Natural killer cell (primary cell): ENCODE measurements at regions not wholly inside any gene's neighbourhood (a gene's known extent, or its start where the extent isn't known, plus 50 kb on each side); places are given as distances from the start of the nearest gene placed in this dataset.

ENCODE experiments used
- ATAC-seq, 3 donors: fragments of 150-1000 bp in 2 of 3; fragments of 200-7000 bp in 1 of 3; cut with Tn5 transposase; 1 replicate in 1 of 3; 2 replicates in 2 of 3; pipeline ENCODE4 v1.10.0; 2021; ENCODE audit warnings: mild to moderate bottlenecking in 2 of 3, moderate library complexity in 2 of 3
- DNase-seq, 2 donors: peaks; one replicate each; pipeline versions ENCODE4 v3.0.0 to v3.0.0-alpha.2; 2013 to 2021; ENCODE audit warnings: mixed read lengths in 1 of 2
- H3K27ac ChIP-seq: one replicate; pipeline ENCODE4 v1.5.1; 2013; ENCODE audit warnings: mild to moderate bottlenecking, low read length
- H3K27me3 ChIP-seq: one replicate; pipeline ENCODE4 v1.6.1; 2013; ENCODE audit warnings: low read length; ENCODE audit not compliant: control insufficient read depth, insufficient read depth
- H3K36me3 ChIP-seq: one replicate; pipeline ENCODE4 v1.6.1; 2013; ENCODE audit warnings: low read length; ENCODE audit not compliant: control insufficient read depth, insufficient read depth
- H3K4me1 ChIP-seq: one replicate; pipeline ENCODE4 v1.6.1; 2013; ENCODE audit warnings: low read length; ENCODE audit not compliant: control insufficient read depth, insufficient read depth
- H3K4me3 ChIP-seq: one replicate; pipeline ENCODE4 v1.5.1; 2013; ENCODE audit warnings: low read length
- H3K9me3 ChIP-seq: one replicate; pipeline ENCODE4 v1.6.1; 2013; ENCODE audit warnings: low read length; ENCODE audit not compliant: control insufficient read depth, insufficient read depth
- H3K27ac Mint-ChIP-seq, 2 donors: one replicate each; pipeline ENCODE4 v1.8.0; 2022; ENCODE audit warnings: mild to moderate bottlenecking in 2 of 2, mixed read lengths in 2 of 2, moderate library complexity in 1 of 2
- H3K27me3 Mint-ChIP-seq, 2 donors: one replicate each; pipeline ENCODE4 v1.8.0; 2022; ENCODE audit warnings: low read depth in 2 of 2, mixed read lengths in 2 of 2
- H3K36me3 Mint-ChIP-seq: one replicate; pipeline ENCODE4 v1.8.0; 2022; ENCODE audit warnings: mixed read lengths
- H3K4me1 Mint-ChIP-seq, 2 donors: one replicate each; pipeline ENCODE4 v1.8.0; 2022; ENCODE audit warnings: mixed read lengths in 2 of 2
- H3K4me3 Mint-ChIP-seq: one replicate; pipeline ENCODE4 v1.8.0; 2022; ENCODE audit warnings: mild to moderate bottlenecking, moderate library complexity, mixed read lengths
- H3K9me3 Mint-ChIP-seq, 2 donors: one replicate each; pipeline ENCODE4 v1.8.0; 2022; ENCODE audit warnings: mixed read lengths in 2 of 2
- WGBS: methylation state at CpG from one replicate; pipeline ENCODE4 v1.1.7; 2013; ENCODE audit warnings: missing lambda C conversion rate; ENCODE audit not compliant: insufficient coverage; 5-methylcytosine and 5-hydroxymethylcytosine counted together
- intact Hi-C: fragments of 100-400 bp; cut with micrococcal nuclease; formaldehyde crosslinking; loops from one replicate; pipeline ENCODE4 v1.14.2; 2022
- TF ChIP-seq, protein P1 (sequence below): fragments of 200-600 bp; IDR thresholded peaks from one replicate; pipeline ENCODE4 v1.8.0; 2022; ENCODE audit warnings: antibody characterized with exemption

- no peak overlapping the region for H3K27ac Mint-ChIP-seq
- H3K27me3 ChIP-seq = no peaks in the 10 kb centered on the region
- H3K9me3 Mint-ChIP-seq = peaks cover 0 to 2% of the 10 kb centered on the region in 2 donors
- no peaks in the 10 kb centered on the region for H3K27me3 Mint-ChIP-seq
- H3K4me3 Mint-ChIP-seq = no peak overlapping the region
- H3K4me3 ChIP-seq = no peak overlapping the region
- DNase-seq (no peak), ATAC-seq (no peak)
- H3K4me1 Mint-ChIP-seq = no peaks in the 10 kb centered on the region
- no peaks in the 10 kb centered on the region for H3K4me1 ChIP-seq
- H3K27ac ChIP-seq = no peak overlapping the region
- H3K36me3 ChIP-seq = no peaks in the 10 kb centered on the region
- TF ChIP-seq, protein P1, sequence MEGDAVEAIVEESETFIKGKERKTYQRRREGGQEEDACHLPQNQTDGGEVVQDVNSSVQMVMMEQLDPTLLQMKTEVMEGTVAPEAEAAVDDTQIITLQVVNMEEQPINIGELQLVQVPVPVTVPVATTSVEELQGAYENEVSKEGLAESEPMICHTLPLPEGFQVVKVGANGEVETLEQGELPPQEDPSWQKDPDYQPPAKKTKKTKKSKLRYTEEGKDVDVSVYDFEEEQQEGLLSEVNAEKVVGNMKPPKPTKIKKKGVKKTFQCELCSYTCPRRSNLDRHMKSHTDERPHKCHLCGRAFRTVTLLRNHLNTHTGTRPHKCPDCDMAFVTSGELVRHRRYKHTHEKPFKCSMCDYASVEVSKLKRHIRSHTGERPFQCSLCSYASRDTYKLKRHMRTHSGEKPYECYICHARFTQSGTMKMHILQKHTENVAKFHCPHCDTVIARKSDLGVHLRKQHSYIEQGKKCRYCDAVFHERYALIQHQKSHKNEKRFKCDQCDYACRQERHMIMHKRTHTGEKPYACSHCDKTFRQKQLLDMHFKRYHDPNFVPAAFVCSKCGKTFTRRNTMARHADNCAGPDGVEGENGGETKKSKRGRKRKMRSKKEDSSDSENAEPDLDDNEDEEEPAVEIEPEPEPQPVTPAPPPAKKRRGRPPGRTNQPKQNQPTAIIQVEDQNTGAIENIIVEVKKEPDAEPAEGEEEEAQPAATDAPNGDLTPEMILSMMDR = no peak
- 100% methylated on average over 2 of the region's 5 CpGs for WGBS
- intact Hi-C loops = no loop called here
- no peaks in the 10 kb centered on the region for H3K36me3 Mint-ChIP-seq
- H3K9me3 ChIP-seq = no peaks in the 10 kb centered on the region
These were observed 207.7 kb upstream of the MID1 start for GRCh38 chrX:10828036-10828435.

- TF ChIP-seq, protein P1 = no peak
- 100% methylated on average over 1 of the region's 4 CpGs for WGBS
- Histone ChIP-seq H3K27me3 (no peaks in the 10 kb centered on the region), H3K27ac (no peak overlapping the region), H3K4me1 (no peaks in the 10 kb centered on the region), H3K36me3 (no peaks in the 10 kb centered on the region), H3K9me3 (no peaks in the 10 kb centered on the region), H3K4me3 (no peak overlapping the region)
- Mint-ChIP-seq H3K27ac (no peak overlapping the region), H3K27me3 (no peaks in the 10 kb centered on the region), H3K4me1 (no peaks in the 10 kb centered on the region), H3K9me3 (peaks cover 0 to 2% of the 10 kb centered on the region in 2 donors), H3K4me3 (no peak overlapping the region), H3K36me3 (no peaks in the 10 kb centered on the region)
- DNase-seq (no peak), ATAC-seq (no peak)
- intact Hi-C loops = no loop called here
These were observed 208.3 kb upstream of the MID1 start for GRCh38 chrX:10828640-10829039.

- H3K9me3 ChIP-seq = no peaks in the 10 kb centered on the region
- H3K4me1 ChIP-seq = no peaks in the 10 kb centered on the region
- Mint-ChIP-seq H3K36me3 (no peaks in the 10 kb centered on the region), H3K27me3 (no peaks in the 10 kb centered on the region), H3K4me3 (no peak overlapping the region), H3K4me1 (no peaks in the 10 kb centered on the region), H3K9me3 (no peaks in the 10 kb centered on the region), H3K27ac (no peak overlapping the region)
- no peaks in the 10 kb centered on the region for H3K27me3 ChIP-seq
- no peak overlapping the region for H3K4me3 ChIP-seq
- intact Hi-C loops = no loop called here
- no peak for ATAC-seq
- DNase-seq = no peak
- H3K36me3 ChIP-seq = no peaks in the 10 kb centered on the region
- WGBS = 66% methylated on average over 4 of the region's 8 CpGs
- no peak overlapping the region for H3K27ac ChIP-seq
- TF ChIP-seq, protein P1 = no peak
These were observed 211.5 kb upstream of the MID1 start for GRCh38 chrX:10831716-10832502.
